IPS-18c (cell line): ENCODE measurements at regions not wholly inside any gene's neighbourhood (a gene's known extent, or its start where the extent isn't known, plus 50 kb on each side); places are given as distances from the start of the nearest gene placed in this dataset.
"Not testable (repeated sequence)": the region's sequence is repeated elsewhere in the genome, so short reads cannot be mapped to it uniquely, and the experiment has no call there.

Experiments used
- H3K4me3 ChIP-seq: 2 replicates; pipeline ENCODE4 v1.7.0; 2013; ENCODE audit warnings: low read depth, mild to moderate bottlenecking, low read length, moderate library complexity; ENCODE audit not compliant: insufficient read depth
- H3K9me3 ChIP-seq: one replicate; pipeline ENCODE4 v1.6.1; 2013; ENCODE audit warnings: mild to moderate bottlenecking, low read length, moderate library complexity; ENCODE audit not compliant: control insufficient read depth, insufficient read depth

DNA sequence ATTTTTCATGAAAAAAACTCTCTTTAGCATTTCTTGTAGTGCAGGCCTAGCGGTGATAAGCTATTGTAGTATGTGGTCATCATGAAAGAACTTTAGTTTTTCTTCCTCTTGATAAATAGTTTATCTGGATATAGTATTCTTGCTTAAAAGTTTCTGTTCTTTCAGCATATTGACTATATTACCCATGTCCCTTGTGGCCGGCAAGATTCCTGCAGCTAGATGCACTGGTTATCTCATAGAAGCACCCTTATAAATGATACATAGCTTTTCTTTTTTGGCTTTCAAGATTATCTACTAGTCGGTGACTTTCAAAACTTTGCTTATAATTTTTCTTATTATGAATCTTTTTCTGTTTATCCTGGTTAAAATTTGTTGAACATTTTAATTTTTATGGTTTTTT, 234.8 kb downstream of the ALG10 start:
- Histone ChIP-seq H3K9me3 (no peaks in the 10 kb centered on the region), H3K4me3 (no peak overlapping the region)

DNA sequence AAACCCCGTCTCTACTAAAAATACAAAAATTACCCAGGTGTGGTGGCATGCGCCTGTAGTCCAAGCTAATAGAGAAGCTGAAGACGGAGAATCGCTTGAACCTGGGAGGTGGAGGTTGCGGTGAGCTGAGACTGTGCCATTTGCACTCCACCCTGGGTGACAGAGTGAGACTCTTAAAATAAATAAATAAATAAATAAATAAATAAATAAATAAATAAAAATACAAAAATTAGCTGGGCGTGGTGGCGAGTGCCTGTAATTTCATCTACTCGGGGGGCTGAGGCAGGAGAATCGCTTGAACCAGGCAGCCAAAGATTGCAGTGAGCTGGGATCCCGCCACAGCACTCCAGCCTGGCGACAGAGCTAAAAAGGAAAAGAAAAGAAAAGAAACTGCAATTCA, 239.8 kb downstream of the ALG10 start:
- H3K9me3 ChIP-seq = peaks cover 11% of the 10 kb centered on the region
- H3K4me3 ChIP-seq = not testable (repeated sequence)

DNA sequence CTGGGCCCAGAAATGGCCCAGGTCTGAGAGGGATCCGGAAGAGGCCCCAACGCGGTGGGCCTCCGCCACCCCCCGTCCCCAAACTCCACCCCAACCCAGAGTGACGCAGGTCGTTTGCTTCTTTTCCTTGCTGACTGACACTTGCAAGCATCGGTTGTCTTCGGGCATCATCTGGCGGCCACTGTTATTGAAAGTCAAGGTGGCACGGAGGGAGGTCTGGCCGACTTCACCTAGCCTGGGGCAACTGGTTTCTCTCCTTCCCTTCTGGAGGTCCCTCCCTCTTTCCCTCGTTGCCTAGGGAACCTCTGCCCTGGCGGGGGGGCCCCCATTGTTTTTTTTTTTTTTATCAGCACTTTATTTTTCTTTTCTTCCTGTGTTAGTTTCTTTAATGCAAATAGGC, 241.8 kb downstream of the ALG10 start:
- peaks cover 11% of the 10 kb centered on the region for H3K9me3 ChIP-seq

DNA sequence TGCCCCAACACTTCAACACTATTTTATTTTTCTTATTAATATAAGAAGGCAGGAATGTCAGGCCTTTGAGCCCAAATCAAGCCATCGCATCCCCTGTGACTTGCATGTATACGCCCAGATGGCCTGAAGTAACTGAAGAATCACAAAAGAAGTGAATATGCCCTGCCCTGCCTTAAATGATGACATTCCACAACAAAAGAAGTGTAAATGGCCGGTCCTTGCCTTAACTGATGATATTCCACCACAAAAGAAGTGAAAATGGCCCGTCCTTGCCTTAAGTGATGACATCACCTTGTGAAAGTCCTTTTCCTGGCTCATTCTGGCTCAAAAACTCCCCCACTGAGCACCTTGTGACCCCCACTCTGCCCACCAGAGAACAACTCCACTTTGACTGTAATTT, 251.4 kb downstream of the ALG10 start:
- H3K4me3 ChIP-seq, H3K9me3 ChIP-seq: not testable (repeated sequence)

More for the DNA sequence above, 241.8 kb downstream of the ALG10 start:
- no peak overlapping the region for H3K4me3 ChIP-seq

DNA sequence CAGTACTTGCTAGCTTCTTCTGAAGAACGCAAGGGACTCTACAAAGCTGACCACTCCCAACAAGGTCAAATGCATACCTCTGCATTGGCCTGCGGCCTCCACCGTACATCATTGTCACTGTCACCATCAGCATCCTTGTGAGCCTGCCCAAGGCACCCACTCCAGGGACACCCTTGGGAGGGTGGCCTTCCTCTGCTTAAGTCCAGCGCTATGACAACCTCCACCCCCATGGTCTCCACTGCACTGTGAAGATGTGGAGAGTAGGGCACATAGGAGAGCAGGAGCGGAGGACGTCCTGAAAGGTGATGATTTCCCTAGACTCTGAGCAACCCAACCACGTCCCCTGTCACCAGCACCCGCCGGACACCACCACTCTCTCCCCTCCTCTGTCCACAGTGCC, 252.8 kb downstream of the ALG10 start:
- Histone ChIP-seq H3K4me3 (no peak overlapping the region), H3K9me3 (peaks cover 4% of the 10 kb centered on the region)

DNA sequence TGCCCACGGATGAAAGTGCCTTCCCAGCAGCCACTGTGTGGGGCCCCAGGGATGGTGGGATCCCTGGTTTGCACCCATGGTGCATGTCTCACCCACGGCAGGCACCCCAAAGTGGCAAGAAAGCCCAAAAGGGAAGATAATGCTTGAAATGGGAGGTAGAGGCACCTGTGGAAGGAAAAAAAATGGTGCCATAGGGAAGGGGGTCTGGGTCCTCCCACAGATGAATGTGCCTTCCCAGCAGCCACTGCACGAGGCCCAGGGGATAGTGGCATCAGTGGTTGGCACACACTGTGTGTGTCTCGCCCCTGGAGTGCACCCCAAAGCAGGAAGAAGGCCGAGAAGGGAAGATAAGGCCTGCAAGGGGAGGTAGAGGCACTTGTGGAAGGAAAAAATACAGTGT, 264.2 kb downstream of the ALG10 start:
- Histone ChIP-seq H3K4me3 (no peak overlapping the region), H3K9me3 (peaks cover 36% of the 10 kb centered on the region)

DNA sequence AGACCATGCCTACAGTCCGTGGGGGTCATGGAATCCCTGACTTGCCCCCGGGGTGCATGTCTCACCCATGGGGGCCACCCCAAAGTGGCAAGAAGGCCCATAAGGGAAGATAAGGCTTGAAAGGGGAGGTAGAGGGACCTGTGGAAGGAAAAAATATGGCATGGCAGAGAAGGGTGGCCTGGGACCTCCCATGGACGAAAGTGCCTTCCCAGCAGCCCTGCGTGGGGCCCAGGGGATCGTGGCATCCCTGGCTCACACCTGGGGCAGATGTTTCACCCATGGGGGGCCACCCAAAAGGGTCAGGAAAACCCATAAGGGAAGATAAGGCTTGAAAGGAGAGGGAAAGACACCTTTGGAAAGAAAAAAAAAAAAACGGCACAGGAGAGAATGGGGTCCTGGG, 264.6 kb downstream of the ALG10 start:
- H3K9me3 ChIP-seq = peaks cover 33% of the 10 kb centered on the region
- no peak overlapping the region for H3K4me3 ChIP-seq

DNA sequence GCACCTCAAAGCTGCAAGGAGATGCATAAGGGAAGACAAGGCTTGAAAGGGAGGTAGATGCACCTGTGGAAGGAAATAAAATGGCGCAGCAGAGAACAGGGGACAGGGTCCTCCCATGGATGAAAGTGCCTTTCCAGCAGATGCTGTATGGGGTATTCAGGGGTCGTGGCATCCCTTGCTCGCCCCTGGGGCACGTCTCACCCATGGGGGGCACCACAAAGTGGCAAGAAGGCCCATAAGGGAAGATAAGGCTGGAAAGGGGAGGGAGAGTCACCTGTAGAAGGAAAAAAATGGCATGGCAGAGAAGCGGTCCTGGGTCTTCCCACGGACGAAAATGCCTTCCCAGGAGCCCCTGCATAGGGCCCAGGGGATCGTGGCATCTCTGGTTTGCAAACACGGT, 265.1 kb downstream of the ALG10 start:
- peaks cover 35% of the 10 kb centered on the region for H3K9me3 ChIP-seq

DNA sequence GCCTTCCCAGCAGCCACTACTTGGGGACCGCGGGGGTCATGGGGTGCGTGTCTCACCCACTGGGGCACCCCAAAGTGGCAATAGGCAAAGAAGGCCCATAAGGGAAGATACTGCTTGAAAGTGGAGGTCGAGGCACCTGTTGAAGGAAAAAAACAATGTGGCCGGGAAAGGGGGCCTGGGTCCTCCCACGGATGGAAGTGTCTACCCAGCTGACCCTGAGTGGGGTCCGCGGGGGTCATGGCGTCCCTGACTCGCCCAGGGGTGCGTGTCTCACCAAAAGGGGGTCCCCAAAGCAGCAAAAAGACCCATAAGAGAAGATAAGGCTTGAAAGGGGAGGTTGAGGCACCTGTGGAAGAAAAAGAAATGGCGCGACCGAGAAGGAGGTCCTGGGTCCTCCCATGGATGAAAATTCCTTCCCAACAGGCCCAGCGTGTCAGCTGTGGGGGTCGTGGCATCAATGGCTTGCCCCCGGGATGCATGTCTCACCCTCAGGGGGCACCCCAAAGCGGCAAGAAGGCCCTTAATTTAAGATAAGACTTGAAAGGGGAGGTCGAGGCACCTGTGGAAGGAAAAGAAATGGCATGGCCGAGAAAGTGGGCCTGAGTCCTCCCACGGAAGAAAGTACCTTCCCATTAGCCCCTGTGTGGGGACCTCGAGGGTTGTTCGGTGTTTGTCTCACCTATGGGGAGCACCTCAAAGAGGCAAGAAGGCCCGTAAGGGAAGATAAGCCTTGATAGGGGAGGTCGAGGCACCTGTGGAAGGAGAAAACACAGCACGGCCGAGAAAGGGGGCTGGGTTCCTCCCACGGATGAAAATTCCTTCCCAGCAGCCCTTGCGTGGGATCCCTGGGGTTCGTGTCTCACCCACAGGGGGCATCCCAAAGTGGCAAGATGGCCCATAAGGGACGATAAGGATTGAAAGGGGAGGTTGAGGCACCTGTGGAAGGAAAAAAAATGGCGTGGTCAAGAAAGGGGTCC, 266.0 kb downstream of the ALG10 start:
- Histone ChIP-seq H3K9me3 (peaks cover 37% of the 10 kb centered on the region), H3K4me3 (no peak overlapping the region)

More for the DNA sequence above, 265.1 kb downstream of the ALG10 start:
- no peak overlapping the region for H3K4me3 ChIP-seq

DNA sequence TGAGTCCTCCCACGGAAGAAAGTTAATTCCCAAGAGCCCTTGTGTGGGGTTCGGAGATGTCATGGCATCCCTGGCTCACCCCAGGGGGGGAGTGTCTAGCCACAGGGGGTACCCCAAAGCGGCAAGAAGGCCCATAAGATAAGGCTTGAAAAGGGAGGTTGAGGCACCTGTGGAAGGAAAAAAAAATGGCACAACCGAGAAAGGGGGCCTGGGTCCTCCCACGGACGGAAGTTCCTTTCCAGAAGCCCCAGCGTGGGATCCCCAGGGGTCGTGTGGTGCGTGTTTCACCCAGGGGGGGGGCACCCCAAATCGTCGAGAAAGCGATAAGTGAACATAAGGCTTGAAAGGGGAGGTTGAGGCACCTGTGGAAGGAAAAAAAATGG, 266.7 kb downstream of the ALG10 start:
- H3K9me3 ChIP-seq = peaks cover 41% of the 10 kb centered on the region
- no peak overlapping the region for H3K4me3 ChIP-seq

DNA sequence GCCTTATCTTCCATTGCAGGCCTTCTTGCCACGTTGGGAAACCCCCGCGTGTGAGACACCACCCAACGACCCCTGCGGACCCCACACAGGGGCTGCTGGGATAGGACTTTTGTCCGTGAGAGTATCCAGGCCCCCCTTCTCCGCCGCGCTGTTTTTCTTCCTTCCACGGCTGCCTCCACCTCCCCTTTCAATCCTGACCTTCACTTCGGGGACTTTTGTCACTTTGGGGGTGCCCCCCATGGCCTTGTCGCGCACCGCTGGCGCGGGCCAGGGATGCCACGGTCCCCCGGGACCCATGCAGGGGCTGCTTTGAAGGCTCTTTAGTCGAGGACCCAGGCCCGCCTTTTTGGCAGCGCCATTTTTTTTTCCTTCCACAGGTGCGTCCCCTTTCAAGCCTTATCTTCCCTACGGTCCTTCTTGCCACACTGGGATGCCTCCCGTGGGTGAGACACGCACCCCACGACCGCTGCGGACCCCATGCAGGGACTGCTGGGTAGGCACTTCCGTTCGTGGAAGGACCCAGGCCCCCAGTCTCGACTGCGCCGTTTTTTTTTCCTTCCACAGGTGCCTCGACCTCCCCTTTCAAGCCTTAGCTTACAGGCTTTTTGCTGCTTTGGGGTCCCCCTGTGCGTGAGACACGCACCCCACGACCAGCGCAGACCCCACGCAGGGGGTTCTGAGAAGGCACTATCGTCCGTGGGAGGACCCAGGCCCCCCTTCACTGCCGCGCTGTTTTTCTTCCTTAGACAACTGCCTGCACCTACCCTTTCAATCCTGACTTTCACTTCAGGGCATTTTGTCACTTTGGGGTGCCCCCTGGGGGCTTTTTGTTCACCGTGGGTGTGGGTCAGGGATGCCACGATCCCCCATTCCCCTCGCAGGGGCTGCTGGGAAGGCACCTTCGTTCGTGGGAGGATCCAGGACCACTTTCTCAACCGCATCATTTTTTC, 267.4 kb downstream of the ALG10 start:
- peaks cover 46% of the 10 kb centered on the region for H3K9me3 ChIP-seq

DNA sequence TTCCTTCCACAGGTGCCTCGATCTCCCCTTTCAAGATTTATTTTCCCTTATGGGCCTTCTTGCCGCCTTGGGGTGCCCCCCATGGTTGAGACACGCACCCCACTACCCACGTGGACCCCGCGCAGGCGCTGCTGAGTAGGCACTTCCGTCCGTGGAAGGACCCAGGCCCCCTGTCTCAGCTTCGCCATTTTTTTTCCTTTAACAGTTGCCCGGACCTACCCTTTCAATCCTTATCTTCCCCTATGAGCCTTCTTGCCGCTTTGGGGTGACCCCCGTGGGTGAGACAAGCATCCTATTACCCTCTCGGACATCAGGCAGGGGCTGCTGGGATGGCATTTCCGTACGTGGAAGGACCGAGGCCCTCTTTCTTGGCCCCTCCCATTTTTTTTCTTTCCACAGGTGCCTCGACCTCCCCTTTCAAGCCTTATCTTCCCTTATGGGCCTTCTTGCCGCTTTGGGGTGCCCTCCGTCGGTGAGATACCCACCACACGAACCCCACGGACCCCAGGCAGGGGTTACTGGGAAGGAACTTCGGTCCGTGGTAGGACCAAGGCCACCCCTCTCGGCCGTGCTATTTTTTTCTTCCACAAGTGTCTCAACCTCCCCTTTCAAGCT, 268.2 kb downstream of the ALG10 start:
- Histone ChIP-seq H3K4me3 (no peak overlapping the region), H3K9me3 (peaks cover 53% of the 10 kb centered on the region)

More for the DNA sequence above, 267.4 kb downstream of the ALG10 start:
- no peak overlapping the region for H3K4me3 ChIP-seq

DNA sequence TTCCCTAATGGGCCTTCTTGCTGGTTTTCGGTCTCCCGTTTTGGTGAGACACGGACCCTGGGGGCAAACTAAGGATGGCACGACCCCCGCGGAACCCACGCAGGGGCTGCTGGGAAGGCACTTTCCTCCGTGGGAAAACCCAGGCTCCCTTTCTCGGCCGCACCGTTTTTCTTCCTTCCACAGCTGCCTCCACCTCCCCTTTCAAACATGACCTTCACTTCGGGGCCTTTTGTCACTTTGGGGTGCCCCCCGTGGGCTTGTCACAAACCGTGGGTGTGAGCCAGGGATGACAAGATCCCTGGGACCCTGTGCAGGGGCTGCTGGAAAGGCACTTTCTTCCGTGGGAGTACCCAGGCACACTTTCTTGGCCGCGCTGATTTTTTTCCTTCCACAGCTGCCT, 268.7 kb downstream of the ALG10 start:
- Histone ChIP-seq H3K4me3 (no peak overlapping the region), H3K9me3 (peaks cover 53% of the 10 kb centered on the region)

DNA sequence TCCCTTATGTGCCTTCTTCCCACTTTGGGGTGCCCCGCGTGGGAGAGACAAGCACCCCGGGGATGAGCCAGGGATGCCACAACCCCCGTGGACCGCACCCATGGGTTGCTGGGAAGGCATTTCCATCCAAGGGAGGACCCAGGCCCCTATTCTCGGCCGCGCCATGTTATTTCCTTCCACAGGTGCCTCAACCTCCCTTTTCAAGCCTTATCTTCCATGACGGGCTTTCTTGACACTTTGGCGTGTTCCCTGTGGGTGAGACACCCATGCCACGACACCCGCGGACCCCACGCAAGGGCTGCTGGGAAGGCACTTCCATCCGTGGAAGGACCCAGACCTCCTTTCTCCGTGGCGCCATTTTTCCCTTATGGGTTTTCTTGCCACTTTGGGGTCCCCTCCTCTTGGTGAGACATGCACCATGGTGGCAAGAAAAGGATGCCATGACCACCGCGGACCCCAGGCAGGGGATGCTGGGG, 269.2 kb downstream of the ALG10 start:
- Histone ChIP-seq H3K4me3 (no peak overlapping the region), H3K9me3 (peaks cover 50% of the 10 kb centered on the region)

DNA sequence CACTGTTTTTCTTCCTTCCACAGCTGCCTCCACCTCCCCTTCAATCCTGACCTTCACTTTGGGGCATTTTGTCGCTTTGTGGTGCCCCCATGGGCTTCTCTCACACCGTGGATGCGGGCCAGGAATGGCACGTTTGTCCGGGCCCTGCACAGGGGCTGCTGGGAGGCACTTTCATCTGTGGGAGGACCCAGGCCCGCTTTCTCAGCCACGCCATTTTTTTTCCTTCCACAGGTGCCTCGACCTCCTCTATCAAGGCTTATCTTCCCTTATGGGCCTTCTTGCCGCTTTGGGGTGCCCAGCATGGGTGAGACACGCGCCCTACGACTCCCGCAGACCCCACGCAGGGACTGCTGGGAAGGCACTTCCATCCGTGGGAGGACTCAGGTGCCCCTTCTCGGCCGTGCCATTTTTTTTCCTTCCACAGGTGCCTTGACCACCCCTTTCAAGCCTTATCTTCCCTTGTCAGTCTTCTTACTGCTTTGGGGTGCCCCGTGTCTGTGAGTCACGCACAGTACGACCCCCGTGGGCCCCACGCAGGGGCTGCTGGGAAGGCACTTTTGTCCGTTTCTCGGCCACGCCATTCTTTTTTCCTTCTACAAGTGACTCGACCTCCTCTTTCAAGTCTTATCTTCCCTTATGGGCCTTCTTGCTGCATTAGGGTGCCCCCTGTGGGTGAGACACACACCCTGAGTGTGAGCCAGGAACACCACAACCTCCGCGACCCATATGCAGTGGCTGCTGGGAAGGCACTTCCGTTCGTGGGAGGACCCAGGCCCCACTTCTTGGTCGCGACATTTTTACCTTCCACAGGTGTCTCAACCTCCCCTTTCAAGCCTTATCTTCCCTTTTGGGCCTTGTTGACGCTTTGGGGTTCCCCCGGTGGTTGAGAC, 270.7 kb downstream of the ALG10 start:
- H3K4me3 ChIP-seq = no peak overlapping the region
- peaks cover 44% of the 10 kb centered on the region for H3K9me3 ChIP-seq

DNA sequence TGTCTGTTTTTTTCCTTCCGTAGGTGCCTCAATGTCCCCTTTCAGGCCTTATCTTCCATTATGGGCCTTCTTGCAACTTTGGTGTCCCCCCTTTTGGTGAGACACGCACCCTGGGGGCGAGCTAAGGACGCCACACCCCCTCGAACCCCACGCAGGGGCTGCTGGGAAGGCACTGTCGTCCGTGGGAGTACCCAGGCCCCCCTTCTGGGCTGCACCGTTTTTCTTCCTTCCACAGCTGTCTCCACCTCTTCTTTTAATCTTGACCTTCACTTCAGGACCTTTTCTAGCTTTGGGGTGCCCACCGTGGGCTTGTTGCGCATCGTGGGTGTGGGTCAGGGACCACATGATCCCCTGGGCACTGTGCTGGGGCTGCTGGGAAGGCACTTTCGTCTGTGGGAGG, 271.8 kb downstream of the ALG10 start:
- H3K9me3 ChIP-seq = peaks cover 45% of the 10 kb centered on the region
- no peak overlapping the region for H3K4me3 ChIP-seq
